HEK293 (cell line): ENCODE measurements at regions not wholly inside any gene's neighbourhood (a gene's known extent, or its start where the extent isn't known, plus 50 kb on each side); places are given as distances from the start of the nearest gene placed in this dataset.

Experiments
- KLF1 ChIP-seq: fragments of 450-650 bp; formaldehyde crosslinking; IDR thresholded peaks from 2 replicates; pipeline ENCODE4 v1.5.1; 2016; ENCODE audit warnings: missing biosample characterization, missing genetic modification characterization
- ZNF423 ChIP-seq: fragments of 450-650 bp; formaldehyde crosslinking; IDR thresholded peaks from 2 replicates; pipeline ENCODE4 v1.5.1; 2016; ENCODE audit warnings: missing biosample characterization, missing genetic modification characterization
- ZNF600 ChIP-seq: fragments of 450-650 bp; formaldehyde crosslinking; IDR thresholded peaks from 2 replicates; pipeline ENCODE4 v1.5.1; 2016; ENCODE audit warnings: missing biosample characterization, missing genetic modification characterization
- TF ChIP-seq, protein P1 (sequence below): fragments of 450-650 bp; formaldehyde crosslinking; IDR thresholded peaks from 2 replicates; pipeline ENCODE4 v1.5.1; 2017; ENCODE audit warnings: missing biosample characterization, missing genetic modification characterization

DNA sequence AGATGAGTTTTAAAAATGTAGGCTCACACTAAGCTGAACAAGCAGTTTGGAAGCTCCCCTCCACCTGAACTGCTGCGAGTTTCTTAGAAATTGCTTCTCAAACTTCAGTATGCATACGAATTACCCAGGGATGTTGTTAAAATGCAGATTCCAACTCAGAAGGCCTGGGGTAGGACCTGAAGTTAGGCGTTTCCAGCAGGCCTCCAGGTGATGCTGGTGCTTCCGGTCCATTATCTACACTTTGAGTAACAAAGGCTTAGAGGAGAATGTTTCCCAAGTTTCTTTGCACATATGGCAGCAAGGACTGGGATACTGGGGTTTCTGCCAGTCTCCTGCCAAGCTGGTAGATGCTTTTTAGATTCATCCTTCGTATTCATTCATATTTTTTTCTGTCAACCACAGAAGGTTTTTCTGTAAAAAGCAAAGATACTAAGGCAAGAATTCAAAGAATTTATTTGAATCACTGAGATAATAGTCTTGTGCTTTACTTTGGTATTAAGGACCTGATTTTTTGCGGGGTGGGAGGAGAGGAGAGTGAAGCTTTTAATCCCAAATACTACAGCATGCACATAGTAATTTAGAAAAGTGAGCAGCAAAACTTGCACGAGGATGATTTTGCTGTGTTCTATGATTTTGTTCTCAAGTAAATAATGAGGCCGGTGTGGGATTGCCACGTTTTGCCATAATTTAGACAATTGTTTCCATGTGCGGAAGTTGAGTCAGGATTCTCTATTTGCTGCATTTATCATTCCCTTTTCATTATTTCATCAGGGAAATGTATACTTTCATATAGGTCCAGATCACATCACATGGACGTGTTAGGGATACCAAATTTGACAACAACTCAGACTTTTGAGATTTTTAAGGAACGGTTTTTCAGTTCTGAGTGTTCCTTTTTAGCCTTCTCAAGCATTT is 137.6 kb upstream of the SPATS2L start:
- TF ChIP-seq, protein P1, sequence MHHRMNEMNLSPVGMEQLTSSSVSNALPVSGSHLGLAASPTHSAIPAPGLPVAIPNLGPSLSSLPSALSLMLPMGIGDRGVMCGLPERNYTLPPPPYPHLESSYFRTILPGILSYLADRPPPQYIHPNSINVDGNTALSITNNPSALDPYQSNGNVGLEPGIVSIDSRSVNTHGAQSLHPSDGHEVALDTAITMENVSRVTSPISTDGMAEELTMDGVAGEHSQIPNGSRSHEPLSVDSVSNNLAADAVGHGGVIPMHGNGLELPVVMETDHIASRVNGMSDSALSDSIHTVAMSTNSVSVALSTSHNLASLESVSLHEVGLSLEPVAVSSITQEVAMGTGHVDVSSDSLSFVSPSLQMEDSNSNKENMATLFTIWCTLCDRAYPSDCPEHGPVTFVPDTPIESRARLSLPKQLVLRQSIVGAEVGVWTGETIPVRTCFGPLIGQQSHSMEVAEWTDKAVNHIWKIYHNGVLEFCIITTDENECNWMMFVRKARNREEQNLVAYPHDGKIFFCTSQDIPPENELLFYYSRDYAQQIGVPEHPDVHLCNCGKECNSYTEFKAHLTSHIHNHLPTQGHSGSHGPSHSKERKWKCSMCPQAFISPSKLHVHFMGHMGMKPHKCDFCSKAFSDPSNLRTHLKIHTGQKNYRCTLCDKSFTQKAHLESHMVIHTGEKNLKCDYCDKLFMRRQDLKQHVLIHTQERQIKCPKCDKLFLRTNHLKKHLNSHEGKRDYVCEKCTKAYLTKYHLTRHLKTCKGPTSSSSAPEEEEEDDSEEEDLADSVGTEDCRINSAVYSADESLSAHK (tag by site-specific recombination) = no peak
- TF ChIP-seq ZNF600 (tag by site-specific recombination) (no peak), KLF1 (tag by site-specific recombination) (no peak), ZNF423 (tag by site-specific recombination) (no peak)
